ENCODE measurements at regions not wholly inside any gene's neighbourhood (a gene's known extent, or its start where the extent isn't known, plus 50 kb on each side); places are given as distances from the start of the nearest gene placed in this dataset.
A peak's percentile ranks its signal among the peaks of the same experiment; 100 is the strongest.
"Not testable (repeated sequence)": the region's sequence is repeated elsewhere in the genome, so short reads cannot be mapped to it uniquely, and the experiment has no call there.

DNA sequence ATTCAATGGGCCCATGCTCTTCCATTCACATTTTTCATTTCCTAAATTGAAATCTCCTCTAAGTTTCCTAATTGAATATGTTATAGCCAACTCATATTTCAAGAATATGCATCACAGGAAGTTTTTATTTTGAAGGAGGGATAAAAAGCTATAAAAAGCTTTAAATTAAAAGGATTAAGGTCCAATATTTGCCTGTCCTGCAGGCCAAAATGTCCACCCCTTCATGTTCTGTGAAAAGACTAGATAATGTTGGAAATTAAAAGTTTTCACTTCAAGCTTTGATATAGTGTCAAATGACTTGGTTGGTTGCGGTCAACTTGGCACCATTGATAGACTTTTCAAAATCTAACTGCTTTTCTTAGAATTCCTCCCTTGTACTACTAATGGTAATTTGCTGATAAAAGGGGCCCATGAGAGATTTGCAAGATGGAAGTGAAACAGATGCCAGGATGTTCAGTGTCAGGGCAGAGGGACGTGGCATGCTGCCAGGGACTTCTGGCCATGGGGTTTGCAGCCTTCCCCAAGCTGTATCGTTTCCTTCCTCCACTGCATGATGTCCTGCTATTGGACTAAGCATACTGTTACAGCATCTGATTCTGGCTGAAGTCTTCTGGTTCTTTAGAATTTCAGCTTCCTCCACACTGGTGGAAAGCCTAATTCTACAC is 547.3 kb upstream of the MIR17HG start:
- DNase-seq = no peak

DNA sequence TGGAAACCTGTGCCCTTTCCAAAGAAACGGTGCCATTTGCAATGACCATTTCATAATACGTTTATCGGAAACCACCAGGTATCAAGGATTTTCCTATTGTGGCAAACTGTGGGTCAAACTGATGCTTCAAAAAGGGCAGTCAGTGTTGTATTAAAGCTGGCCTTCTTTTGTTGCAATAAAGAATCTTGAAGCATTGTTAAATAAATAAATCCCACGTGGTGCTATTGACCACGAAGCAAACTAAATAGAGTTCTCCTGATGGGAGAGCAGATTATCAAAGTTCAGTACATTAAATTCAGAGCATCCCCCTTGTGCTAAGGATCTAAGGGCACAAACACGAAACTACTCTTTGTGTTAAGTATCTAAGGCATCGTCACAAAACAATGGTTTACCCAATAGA is 545.9 kb upstream of the MIR17HG start:
- no peak for DNase-seq

DNA sequence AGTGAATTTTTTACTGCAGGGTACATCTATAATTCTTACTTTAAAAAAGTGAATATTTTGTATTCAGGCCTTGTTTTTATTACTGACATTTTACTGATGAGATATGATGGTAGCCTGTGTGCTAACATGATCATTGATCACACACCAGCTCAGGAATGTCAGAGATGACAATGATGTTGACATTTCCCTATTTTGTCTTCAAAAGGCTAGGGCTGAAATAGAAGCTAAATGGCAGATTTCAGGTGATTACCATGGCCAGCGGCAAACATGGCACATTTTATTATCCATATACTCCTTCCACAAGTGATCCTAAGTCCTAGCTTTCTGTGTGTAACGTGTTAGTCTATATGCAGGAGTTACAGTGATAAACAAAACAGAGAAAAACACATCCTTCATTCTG is 544.3 kb upstream of the MIR17HG start:
- DNase-seq = no peak

DNA sequence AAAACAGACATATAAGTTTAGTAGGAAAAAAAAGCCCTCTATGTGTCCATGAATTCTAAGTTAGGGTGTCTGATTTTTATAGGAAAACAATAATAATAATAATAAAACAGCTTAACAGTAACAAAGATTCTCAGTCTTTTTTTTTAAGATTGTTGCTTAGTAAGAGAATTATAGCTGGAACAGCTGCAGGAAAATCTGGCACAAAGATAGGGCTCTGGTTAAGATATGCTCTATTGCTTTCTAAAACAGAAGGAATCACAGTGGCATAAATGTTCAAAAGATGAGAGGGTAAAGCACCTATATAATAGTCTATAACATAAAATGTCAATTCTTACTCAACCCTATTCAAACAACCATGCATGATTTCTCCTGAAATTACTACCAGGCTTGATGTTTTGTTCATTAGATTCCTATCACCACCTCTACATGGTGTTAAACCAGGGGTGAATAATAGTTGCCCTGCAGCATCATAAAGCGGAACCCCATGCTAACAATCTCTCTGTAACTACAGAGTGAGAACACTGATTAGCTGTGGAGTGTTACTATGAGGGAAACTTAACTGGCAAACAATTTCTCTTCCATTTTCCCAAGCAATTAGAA is 541.4 kb upstream of the MIR17HG start:
- no peak for DNase-seq

DNA sequence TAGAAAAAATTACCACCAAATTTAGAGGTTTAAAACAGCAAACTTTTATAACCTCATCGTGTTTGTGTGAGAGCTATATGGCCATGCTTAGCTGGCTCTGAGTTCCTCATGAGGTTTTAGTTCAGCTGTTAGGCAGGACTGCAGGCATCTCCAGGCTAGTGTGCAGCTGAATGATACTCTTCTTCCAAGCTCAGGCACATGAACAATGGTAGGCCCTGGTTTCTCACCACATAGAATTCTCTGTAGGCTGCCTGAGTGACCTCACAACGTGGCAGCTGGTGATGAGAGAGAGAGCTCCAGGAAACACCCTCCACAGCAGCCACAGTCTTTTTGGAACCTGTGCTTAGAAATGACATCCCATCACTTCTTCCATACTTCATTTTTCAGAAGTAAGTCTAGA is 540.6 kb upstream of the MIR17HG start:
- DNase-seq = no peak

DNA sequence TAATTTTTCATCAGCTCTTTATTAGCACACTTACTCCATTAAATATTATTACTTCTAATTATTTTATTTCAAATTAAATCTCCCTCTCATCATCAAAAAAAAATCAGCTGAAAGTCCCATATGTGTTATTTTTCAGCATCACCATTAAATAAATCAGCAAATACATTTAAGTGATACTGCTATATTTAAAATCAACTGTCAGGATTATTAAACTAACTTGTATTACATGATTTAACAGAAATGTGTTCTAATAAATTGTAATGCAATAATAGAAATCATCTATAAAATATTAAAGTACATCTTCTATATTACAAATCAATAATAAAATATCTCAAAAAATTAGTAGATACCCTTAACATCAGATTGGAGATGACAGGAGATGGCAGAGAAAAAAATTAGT is 538.6 kb upstream of the MIR17HG start:
- no peak for DNase-seq

DNA sequence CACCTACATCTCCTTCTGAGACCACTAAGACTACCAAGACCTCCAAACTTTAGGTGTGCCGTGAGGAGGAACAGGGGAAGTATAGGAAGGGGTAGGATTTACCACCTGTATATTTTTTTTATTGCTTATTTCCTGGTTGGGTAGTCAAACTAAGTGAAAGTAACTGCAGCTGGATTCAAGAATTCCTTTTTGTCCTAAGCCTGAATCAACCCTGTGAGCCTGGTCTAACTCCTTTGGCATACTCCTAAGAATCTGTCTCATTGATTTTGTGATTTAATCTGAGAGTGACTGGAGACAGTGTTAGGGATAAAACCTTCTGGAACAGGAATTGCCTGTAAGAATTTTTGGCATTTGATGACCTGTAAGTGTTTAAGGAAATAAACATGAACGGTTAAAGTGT is 523.5 kb upstream of the MIR17HG start:
- DNase-seq = no peak

DNA sequence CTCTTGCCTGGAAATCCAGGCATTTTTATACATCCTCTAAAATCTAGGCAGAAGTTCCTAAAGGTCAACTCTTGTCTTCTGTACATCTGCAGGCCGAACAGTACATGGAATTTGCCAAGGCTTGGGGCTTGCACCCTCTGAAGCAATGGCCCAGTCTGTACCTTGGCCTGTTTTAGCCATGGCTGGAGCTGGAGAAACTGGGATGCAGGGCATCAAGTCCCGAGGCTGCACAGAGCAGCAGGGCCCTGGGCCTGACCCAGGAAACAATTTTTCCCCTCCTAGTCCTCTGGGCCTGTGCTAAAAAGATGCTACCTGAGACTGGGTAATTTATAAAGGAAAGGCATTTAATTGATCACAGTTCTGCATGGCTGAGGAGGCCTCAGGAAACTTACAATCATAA is 520.8 kb upstream of the MIR17HG start:
- DNase-seq = no peak

DNA sequence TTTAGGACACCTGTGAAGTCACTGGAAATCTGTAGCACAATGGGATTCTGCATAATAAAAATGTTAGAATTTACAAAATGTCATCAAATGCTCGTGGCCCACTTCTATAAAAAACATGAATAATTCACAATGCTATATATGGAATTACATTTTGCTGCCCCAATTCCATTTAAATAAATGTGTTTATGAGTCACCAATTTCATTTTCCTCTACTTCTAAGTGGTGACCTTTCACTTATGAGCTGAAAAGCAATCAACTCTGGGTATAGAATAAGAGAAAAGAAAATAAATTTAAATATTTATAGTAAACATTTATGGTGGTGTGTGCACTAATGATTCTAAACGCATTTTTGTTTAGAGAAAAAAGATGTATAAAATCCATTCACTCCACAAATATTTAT is 516.7 kb upstream of the MIR17HG start:
- no peak for DNase-seq

DNA sequence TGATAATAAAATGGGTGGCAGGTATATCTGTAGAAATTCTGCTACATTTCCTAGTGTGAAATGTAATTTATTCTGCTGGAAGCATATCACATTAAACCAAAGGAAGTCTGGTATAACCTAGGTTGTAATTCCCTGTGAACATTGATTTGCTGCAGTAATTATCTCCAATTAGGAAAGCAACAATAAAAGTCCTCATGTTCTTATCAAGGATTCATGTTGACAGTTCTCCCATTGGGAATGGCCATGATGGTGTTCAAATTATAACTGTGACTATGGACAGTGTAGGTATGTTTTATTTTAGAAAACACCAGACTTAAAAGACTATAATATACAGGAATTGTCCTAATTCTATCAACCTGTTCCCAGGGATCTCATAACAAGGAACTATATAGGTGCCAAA is 513.5 kb upstream of the MIR17HG start:
- no peak for DNase-seq

DNA sequence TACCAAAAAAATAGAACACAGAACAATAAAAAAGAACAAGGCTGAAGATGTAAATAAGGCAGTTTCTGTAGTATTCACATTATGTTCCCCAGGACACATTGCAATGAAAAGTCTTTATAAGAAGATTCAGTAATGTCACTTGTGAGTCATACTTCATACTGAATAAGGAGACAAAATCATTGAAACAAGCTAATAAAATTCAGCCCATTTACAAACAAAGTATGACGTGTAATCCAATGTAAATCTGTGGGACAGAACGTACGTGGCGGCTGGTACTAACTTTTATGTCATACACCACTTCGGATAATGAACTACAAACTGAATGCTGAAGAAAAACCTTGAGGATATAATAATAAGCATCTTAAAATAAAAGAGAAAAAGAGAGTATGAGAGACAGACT is 512.8 kb upstream of the MIR17HG start:
- DNase-seq = no peak

DNA sequence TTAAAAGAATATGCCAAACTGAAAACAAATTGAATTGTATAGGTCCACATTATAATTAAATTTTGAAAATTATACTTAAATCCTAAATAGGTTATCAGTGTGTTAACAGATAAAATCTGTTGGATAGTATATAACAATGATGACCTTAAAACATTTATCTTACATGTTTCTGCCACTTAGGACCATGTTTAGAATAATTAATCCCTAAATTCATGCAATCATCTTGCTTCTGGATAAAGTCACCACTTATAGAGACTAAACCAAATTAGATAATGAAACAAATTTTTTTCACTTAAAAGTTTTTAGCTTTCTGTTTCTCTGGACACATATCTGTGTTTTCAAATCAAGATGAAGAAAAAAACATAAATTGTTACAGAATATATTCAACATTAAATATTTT is 511.7 kb upstream of the MIR17HG start:
- no peak for DNase-seq

DNA sequence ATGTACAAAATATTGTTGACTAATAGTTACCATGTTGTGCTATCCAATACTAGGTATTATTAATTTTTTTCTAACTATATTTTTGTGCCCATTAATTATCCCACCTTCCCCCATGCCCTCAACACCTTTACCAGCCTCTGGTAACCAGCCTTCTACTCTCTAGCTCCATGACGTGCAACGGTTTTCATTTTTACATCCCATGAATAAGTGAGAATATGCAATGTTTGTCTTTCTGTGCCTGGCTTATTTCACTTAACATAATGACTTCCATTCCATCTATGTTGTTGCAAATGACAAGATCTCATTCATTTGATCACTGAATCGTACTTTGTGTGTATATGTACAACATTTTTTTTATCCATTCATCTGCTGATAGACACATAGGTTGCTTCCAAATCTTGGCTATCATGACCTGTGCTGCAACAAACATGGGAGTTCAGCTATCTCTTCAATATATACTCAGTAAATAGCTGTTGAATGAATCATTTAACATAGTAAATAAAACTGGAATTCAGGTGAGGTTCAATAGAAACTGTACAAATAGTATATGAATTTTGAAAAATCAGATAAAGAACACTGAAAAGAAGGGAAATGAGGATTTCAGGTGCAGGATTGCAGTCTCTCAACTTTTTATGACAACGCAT is 509.0 kb upstream of the MIR17HG start:
- DNase-seq = no peak

DNA sequence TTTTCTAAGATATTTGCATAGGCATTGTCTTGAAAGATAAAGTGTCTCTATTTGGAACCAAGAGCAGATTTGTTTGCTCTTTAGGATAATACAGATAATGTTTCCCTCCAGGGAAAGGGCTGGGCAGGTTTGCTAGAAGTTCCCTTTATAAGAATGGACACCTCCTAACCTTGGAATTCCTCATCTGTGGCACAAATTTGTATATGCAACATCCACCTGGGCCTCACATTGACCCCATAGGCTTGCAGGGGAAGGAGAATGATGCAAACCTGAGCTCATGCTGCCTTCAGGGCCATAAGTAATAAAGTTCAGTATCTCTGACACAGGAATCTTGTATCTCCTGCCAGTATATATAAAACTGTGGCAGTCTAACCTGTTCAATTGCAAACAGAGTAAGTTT is 508.4 kb upstream of the MIR17HG start:
- no peak for DNase-seq

DNA sequence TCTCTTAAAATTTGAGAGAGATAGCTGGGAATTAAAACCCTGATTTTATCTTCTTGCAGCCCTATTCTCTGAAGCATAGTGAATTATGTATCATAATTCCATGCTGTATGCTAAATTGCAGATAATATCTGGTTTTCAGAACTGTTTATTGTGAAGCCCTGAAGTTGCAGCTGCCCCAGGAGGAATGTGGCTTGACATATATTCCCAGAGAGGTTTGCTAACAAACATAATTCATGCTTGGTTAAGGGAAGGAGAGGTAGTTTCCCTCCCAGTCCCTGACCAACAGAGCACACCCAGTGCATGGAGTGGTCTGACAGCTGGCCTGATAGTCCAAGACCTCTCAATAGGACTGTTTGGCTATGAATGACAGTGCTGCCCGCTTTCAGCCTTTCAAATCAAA is 500.6 kb upstream of the MIR17HG start:
- peak; percentile 17 for DNase-seq

DNA sequence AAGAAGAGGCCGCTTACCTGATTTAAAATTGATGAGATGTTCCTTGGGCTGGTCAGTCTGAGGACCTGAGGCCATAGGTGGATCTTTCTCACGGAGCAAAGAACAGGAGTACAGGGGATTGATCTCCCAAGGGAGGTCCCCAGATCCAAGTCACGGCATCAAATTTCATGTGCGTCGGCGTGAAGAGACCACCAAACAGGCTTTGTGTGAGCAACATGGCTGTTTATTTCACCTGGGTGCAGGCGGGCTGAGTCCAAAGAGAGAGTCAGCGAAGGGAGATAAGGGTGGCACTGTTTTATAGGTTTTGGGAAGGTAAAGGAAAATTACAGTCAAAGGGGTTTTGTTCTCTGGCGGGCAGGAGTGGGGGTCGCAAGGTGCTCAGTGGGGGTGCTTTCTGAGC is 493.8 kb upstream of the MIR17HG start:
- DNase-seq = not testable (repeated sequence)

DNA sequence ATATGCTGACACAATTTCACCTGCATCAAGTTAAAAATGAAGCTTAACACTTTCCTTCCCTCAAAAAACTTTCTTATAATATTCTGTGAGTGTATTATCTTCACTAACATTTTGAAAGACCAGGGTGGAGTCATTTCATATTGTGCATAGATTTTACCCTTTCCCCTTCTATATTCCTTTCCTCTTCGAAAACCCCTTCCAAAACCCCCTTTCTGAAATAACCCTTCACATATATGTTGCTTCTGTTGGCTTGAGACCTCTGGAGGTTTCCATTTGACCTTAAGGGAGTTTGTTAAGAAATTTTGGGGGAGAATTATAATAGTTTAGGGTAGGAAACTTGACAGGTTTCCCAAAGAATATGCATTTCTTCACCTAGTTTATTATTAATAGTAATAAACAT is 489.6 kb upstream of the MIR17HG start:
- DNase-seq = no peak

DNA sequence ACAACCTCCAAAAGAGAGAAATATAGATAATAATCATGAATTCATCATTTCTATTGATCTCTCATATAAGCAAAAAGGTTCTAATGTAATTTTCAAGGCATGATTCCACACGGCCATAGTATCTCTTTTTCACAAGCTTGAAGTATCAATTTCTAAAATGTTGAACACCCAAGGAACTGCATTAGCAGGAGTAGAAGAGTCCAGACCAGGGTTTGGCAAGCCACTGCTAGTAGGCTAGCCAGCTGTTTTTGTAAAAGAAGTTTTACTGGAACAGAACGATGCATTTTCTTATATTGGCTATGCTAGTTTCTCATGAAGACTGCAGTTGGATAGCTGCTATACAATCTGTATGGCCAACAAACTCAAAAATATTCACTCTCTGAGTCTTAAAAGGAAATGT is 481.5 kb upstream of the MIR17HG start:
- DNase-seq = no peak

DNA sequence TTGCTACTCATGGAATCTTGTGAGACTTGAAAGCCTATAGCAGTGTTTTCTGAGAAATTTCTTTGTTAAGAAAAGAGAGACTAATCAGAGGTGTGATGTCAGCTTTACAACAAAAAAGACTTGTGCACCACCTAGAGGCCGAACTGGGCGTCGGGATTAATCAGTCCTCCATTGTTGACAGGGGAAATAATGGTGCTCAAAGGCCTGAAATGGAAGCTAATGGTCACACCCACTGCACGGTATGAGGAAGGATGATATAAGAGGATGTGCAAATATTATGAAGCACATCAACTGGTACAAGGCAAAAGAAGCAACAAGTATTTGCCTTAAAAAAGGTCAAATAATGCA is 480.2 kb upstream of the MIR17HG start:
- DNase-seq = peak; percentile 54

DNA sequence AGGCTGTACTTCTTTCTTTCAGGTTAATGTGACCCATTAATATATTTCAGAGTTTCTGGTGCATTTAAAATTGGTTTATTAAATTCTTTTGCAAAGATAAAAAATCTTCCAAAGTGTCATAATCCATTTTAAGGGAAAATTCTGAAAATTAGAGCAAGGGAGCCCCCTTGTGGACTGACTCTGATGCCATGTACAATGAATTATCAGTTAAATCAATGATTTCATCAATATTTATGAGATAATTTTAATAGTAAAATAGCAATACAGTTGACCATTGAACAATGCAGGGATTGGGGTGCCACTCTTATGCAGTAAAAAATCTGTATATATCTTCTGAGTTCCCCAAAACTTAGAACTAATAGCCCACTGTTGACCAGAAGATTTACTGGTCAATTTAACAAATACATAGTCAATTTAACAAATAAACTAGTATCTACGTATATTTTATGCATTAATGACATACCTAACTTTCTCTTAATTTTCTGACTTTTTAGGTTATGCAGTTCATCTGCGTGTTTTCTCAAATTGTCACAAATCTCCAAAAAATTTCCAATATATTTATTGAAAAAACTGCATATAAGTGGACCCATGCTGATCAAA is 479.1 kb upstream of the MIR17HG start:
- no peak for DNase-seq

DNA sequence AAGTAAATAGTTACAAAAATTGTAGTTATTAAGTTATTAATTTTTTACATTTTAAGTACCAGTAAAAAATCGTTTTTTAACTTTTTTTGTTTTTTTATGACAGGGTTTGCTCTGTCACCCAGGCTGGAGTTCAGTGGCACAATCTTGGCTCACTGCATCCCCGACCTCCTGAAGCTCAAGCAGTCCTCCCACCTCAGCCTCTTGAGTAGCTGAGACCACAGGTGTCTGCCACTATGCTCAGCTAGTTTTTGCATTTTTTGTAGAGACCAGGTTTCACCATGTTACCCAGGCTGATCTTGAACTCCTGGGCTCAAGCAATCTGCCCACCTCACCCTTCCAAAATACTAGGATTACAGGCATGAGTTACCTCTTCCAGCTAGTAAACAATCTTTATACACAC is 477.9 kb upstream of the MIR17HG start:
- no peak for DNase-seq

DNA sequence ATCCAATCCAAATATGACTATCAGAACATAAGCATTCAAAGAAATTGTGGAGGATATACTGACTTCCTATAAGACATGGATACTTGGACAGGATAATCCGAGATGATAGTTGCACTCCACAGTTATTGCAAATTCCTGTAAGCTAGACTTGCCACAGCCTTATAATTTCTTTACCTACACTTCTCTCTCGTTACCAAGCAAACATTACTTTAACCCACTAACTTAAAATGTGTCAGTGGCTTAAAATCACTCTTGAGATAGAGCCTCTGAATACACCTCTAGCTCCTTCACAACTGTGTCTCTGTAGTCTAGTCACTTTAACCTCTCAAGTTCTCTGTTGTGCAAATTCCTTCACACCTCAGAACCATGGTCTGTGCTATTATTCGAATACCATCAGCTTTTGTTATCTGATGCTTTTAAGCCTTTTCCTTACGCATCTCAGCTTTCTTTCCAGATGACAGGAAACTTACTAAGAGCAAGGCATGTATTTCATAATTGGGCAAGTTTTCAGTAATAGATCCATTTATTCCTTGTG is 474.9 kb upstream of the MIR17HG start:
- DNase-seq = no peak

DNA sequence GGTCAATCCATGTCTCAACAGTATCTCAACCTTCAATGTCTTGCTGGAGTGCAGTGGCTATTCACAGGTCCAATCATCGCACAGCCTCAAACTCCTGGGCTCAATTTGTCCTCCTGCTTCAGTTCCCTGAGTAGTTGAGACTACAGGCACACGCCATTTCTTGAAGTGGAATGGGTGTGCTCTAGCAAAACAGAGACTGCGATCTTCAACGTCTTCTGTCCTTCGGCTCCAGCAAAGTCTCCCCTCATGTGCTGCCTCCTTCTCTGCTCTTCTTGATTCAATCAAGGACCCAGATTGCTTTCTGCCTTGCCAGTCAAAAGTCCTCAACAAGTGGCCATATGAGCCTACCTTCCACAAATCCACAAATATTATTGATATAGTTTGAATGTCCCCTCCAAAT is 466.7 kb upstream of the MIR17HG start:
- no peak for DNase-seq

DNA sequence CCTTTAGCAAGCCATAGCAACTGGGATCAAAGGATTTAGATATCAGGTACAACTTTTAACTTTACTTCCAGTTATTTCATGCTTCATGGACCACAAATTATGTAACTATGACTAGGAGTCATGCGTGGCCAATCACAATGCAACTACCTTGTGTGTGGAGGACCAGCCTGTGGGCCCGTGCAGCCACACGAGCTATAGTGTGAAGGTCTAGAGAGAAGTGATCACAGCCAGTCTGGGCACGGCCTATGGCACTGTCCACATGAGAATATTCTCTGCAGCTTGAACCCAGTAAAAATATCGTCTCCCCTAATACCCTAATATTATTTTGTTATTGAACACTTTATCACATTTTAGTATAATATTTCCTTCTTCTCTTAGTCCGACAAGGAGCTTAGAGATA is 464.9 kb upstream of the MIR17HG start:
- no peak for DNase-seq
